Frontal cortex (tissue), 3 donors: ENCODE measurements at regions not wholly inside any gene's neighbourhood (a gene's known extent, or its start where the extent isn't known, plus 50 kb on each side); places are given as distances from the start of the nearest gene placed in this dataset.
"Not testable (repeated sequence)": the region's sequence is repeated elsewhere in the genome, so short reads cannot be mapped to it uniquely, and the experiment has no call there.

ENCODE experiments used
- DNase-seq, 2 donors: peaks; one replicate each; pipeline ENCODE4 v3.0.0; 2012; ENCODE audit warnings: low spot score in 2 of 2
- FAIRE-seq: peaks from 2 replicates; lab custom pipeline; 2012; peaks lifted over from hg19 to GRCh38; lab: Jason Lieb, UNC
- donor health status: control.
- donor health status: control.
- donor health status: control.

- no peak for DNase-seq
- FAIRE-seq: no peak
Observed at GRCh38 chr7:25675789-25676474, 447.6 kb upstream of the NPVF start.

GRCh38 chr7:25677595-25677994 is 449.3 kb upstream of the NPVF start:
- DNase-seq (no peak), FAIRE-seq (no peak)

- FAIRE-seq: no peak
- no peak for DNase-seq
Observed at GRCh38 chr7:25678215-25678614, 449.9 kb upstream of the NPVF start.

GRCh38 chr7:25680636-25681035 is 452.4 kb upstream of the NPVF start:
- no peak for FAIRE-seq
- no peak for DNase-seq

- FAIRE-seq (no peak), DNase-seq (no peak)
Observed at GRCh38 chr7:25684360-25684759, 456.1 kb upstream of the NPVF start.

- FAIRE-seq: no peak
- no peak for DNase-seq
Observed at GRCh38 chr7:25686493-25686892, 458.2 kb upstream of the NPVF start.

GRCh38 chr7:25694211-25694610 is 457.8 kb upstream of the NFE2L3 start:
- FAIRE-seq: no peak
- no peak for DNase-seq

- FAIRE-seq: no peak
- DNase-seq: no peak
Observed at GRCh38 chr7:25694699-25695098, 457.3 kb upstream of the NFE2L3 start.

GRCh38 chr7:25696571-25696970 is 455.4 kb upstream of the NFE2L3 start:
- FAIRE-seq: no peak

GRCh38 chr7:25698451-25699113 is 453.4 kb upstream of the NFE2L3 start:
- DNase-seq: no peak
- no peak for FAIRE-seq

More at GRCh38 chr7:25696571-25696970, 455.4 kb upstream of the NFE2L3 start:
- no peak for DNase-seq

GRCh38 chr7:25700141-25700540 is 451.9 kb upstream of the NFE2L3 start:
- not testable (repeated sequence) for FAIRE-seq, DNase-seq

- DNase-seq (no peak), FAIRE-seq (no peak)
Observed at GRCh38 chr7:25704413-25704812, 447.6 kb upstream of the NFE2L3 start.

GRCh38 chr7:25706764-25707163 is 445.2 kb upstream of the NFE2L3 start:
- no peak for DNase-seq
- no peak for FAIRE-seq

- no peak for FAIRE-seq
- DNase-seq: no peak
Observed at GRCh38 chr7:25707768-25708620, 444.0 kb upstream of the NFE2L3 start.

- DNase-seq (no peak), FAIRE-seq (no peak)
Observed at GRCh38 chr7:25710959-25711358, 441.0 kb upstream of the NFE2L3 start.

- FAIRE-seq (no peak), DNase-seq (no peak)
Observed at GRCh38 chr7:25711940-25712339, 440.1 kb upstream of the NFE2L3 start.

- no peak for DNase-seq
- no peak for FAIRE-seq
Observed at GRCh38 chr7:25712500-25712899, 439.5 kb upstream of the NFE2L3 start.

- DNase-seq (no peak), FAIRE-seq (no peak)
Observed at GRCh38 chr7:25714013-25714412, 438.0 kb upstream of the NFE2L3 start.

- no peak for DNase-seq
- FAIRE-seq: no peak
Observed at GRCh38 chr7:25716421-25716820, 435.6 kb upstream of the NFE2L3 start.

- FAIRE-seq: no peak
- no peak for DNase-seq
Observed at GRCh38 chr7:25718596-25718995, 433.4 kb upstream of the NFE2L3 start.
